ENCODE measurements at regions not wholly inside any gene's neighbourhood (a gene's known extent, or its start where the extent isn't known, plus 50 kb on each side); places are given as distances from the start of the nearest gene placed in this dataset.

DNA sequence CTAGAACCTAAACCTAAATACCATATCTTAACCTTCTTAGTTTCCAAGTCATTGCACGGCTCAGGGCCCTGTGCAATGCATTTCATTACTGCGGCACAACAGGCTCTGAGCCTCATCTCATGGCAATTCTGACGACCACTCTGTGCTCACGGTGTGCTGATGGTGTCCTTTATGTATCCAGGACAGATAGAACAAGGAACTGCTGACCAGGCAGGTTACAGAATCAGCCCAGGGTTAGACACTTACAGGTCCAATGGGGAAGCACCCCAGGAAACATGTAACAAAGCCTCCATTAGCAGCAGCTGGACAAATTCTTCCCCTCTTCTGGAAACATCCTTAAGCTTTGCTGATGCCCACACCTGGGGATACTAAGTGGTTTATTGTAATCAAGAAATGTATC lies 91.9 kb upstream of the NSMCE3 start:
- no peak for DNase-seq
- no peak overlapping the region for H4K91ac ChIP-seq (ENCODE audit: insufficient read length, low read depth, low read length)
- no peak overlapping the region for H3K14ac ChIP-seq (ENCODE audit: insufficient read depth, low read length)
- H3K27ac ChIP-seq (ENCODE audit: insufficient read length, low read depth, low read length): no peak overlapping the region
- peak overlapping the region in 1 of 3 experiments; percentile 90; a peak in 1 of 7 replicates for H3K27ac Mint-ChIP-seq
- H2BK20ac ChIP-seq (ENCODE audit: low read depth, low read length, poor library complexity, severe bottlenecking): no peak overlapping the region
- TF ChIP-seq, protein P1, sequence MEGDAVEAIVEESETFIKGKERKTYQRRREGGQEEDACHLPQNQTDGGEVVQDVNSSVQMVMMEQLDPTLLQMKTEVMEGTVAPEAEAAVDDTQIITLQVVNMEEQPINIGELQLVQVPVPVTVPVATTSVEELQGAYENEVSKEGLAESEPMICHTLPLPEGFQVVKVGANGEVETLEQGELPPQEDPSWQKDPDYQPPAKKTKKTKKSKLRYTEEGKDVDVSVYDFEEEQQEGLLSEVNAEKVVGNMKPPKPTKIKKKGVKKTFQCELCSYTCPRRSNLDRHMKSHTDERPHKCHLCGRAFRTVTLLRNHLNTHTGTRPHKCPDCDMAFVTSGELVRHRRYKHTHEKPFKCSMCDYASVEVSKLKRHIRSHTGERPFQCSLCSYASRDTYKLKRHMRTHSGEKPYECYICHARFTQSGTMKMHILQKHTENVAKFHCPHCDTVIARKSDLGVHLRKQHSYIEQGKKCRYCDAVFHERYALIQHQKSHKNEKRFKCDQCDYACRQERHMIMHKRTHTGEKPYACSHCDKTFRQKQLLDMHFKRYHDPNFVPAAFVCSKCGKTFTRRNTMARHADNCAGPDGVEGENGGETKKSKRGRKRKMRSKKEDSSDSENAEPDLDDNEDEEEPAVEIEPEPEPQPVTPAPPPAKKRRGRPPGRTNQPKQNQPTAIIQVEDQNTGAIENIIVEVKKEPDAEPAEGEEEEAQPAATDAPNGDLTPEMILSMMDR (conservative IDR thresholded peaks at IDR 0.05): no peak
- no CpG with 5 or more reads among the region's 4 CpGs for WGBS (ENCODE audit: extremely low coverage, insufficient read length, low lambda C conversion rate)
- no peak overlapping the region for H3K4me2 ChIP-seq (ENCODE audit: insufficient read depth, insufficient read length, low read length)
- H3K56ac ChIP-seq (ENCODE audit: insufficient read length, low read depth, low read length): no peak overlapping the region
- H3K27me3 ChIP-seq (ENCODE audit: insufficient read depth, low read length): no peaks in the 10 kb centered on the region
- no peak overlapping the region for H3K9ac ChIP-seq (ENCODE audit: extremely low read depth, insufficient read length, low read length)
- H3K9me3 ChIP-seq (ENCODE audit: control insufficient read depth, low read depth, low read length): no peaks in the 10 kb centered on the region
- H4K8ac ChIP-seq (replicated peaks; ENCODE audit: insufficient read length, low read depth, low read length): no peak overlapping the region
- H4K20me1 ChIP-seq (ENCODE audit: control insufficient read depth, insufficient read depth, insufficient read length): no peaks in the 10 kb centered on the region
- no peaks in the 10 kb centered on the region for H3K9me3 Mint-ChIP-seq
- H2BK120ac ChIP-seq (ENCODE audit: low read depth, low read length, poor library complexity, severe bottlenecking): no peak overlapping the region
- H2BK12ac ChIP-seq (ENCODE audit: insufficient read length, low read depth, low read length): no peak overlapping the region
- peaks cover 4% of the 10 kb centered on the region in 2 experiments; a peak in 2 of 4 replicates for H3K4me1 Mint-ChIP-seq
- no peaks in the 10 kb centered on the region for H3K79me1 ChIP-seq (ENCODE audit: insufficient read depth, low read depth, low read length, poor library complexity, severe bottlenecking)
- no peak overlapping the region for H3T11ph ChIP-seq (ENCODE audit: low read length)
- no peaks in the 10 kb centered on the region for H3K27me3 Mint-ChIP-seq (ENCODE audit: low read depth)
- H4K5ac ChIP-seq (ENCODE audit: insufficient read length, low read depth, low read length): no peak overlapping the region
- no peak overlapping the region for H2BK15ac ChIP-seq (ENCODE audit: low read depth, low read length)
- H3K4me1 ChIP-seq (ENCODE audit: insufficient read depth, low read length): peaks cover 3% of the 10 kb centered on the region; the same call in 1 of the 2 replicates
- no peaks in the 10 kb centered on the region for H3K36me3 Mint-ChIP-seq (ENCODE audit: insufficient read depth in 1 of 3, low read depth in 3 of 3)
- no peaks in the 10 kb centered on the region for H3K79me2 ChIP-seq (ENCODE audit: insufficient read depth, low read length)
- H3K18ac ChIP-seq (ENCODE audit: insufficient read length, low read depth, low read length): no peak overlapping the region
- no peak overlapping the region for H2AK5ac ChIP-seq (ENCODE audit: insufficient read length, low read length)
- H2BK5ac ChIP-seq (ENCODE audit: insufficient read length, low read length): no peak overlapping the region
- H3K23ac ChIP-seq (ENCODE audit: insufficient read length, low read depth, low read length): no peak overlapping the region
- no peak overlapping the region for H3K4ac ChIP-seq (ENCODE audit: low read depth, low read length)
- H3K23me2 ChIP-seq (ENCODE audit: insufficient read length, low read depth, low read length, poor library complexity, severe bottlenecking): no peaks in the 10 kb centered on the region
- no peak overlapping the region for H3K4me3 Mint-ChIP-seq
- H2AFZ ChIP-seq (ENCODE audit: low read length): no peak overlapping the region

All from H9 (cell line).